Left ventricle myocardium inferior (tissue), 1 donor: ENCODE measurements at regions not wholly inside any gene's neighbourhood (a gene's known extent, or its start where the extent isn't known, plus 50 kb on each side); places are given as distances from the start of the nearest gene placed in this dataset.

Experiments
- DNase-seq: peaks from one replicate; pipeline ENCODE4 v3.0.0-alpha.2; 2020
- H3K27ac ChIP-seq: fragments of 200-600 bp; replicated peaks from 2 replicates; pipeline ENCODE4 v1.8.0; 2021
- H3K27me3 ChIP-seq: fragments of 200-600 bp; 2 replicates; pipeline ENCODE4 v1.8.0; 2021; ENCODE audit warnings: low read depth
- H3K36me3 ChIP-seq: fragments of 200-600 bp; 2 replicates; pipeline ENCODE4 v1.8.0; 2021
- H3K4me1 ChIP-seq: fragments of 200-600 bp; 2 replicates; pipeline ENCODE4 v1.8.0; 2021
- H3K4me3 ChIP-seq: fragments of 200-600 bp; 2 replicates; pipeline ENCODE4 v1.8.0; 2021; ENCODE audit warnings: mild to moderate bottlenecking, moderate library complexity
- H3K9me3 ChIP-seq: fragments of 200-600 bp; replicated peaks from 2 replicates; pipeline ENCODE4 v1.8.0; 2021
- CTCF ChIP-seq: fragments of 200-600 bp; IDR thresholded peaks from 2 replicates; pipeline ENCODE4 v1.8.0; 2021; ENCODE audit warnings: antibody characterized with exemption, mild to moderate bottlenecking, borderline replicate concordance
- intact Hi-C: fragments of 100-400 bp; cut with micrococcal nuclease; formaldehyde crosslinking; loops from one replicate; pipeline ENCODE4 v1.11.0; 2022
- donor health status: DM: no; HTN: yes; CAD: no; lungs with severe emphysema.

- no peak overlapping the region for H3K27ac ChIP-seq
- H3K36me3 ChIP-seq, result no peaks in the 10 kb centered on the region
- intact Hi-C loops, result no loop called here
- no peaks in the 10 kb centered on the region for H3K4me1 ChIP-seq
- peaks cover 27% of the 10 kb centered on the region for H3K27me3 ChIP-seq
- H3K9me3 ChIP-seq, result no peaks in the 10 kb centered on the region
- TF ChIP-seq CTCF, result no peak
- no peak for DNase-seq
- no peak overlapping the region for H3K4me3 ChIP-seq
These were observed 237.3 kb upstream of the CADM1 start for GRCh38 chr11:115741376-115742107.

GRCh38 chr11:115740324-115740723, 236.1 kb upstream of the CADM1 start:
- no peaks in the 10 kb centered on the region for H3K36me3 ChIP-seq
- no peak overlapping the region for H3K27ac ChIP-seq
- no peaks in the 10 kb centered on the region for H3K9me3 ChIP-seq
- TF ChIP-seq CTCF, result no peak
- H3K4me1 ChIP-seq, result no peaks in the 10 kb centered on the region
- intact Hi-C loops, result no loop called here
- no peak overlapping the region for H3K4me3 ChIP-seq
- H3K27me3 ChIP-seq, result peaks cover 27% of the 10 kb centered on the region
- no peak for DNase-seq

- DNase-seq, result no peak
- intact Hi-C loops, result no loop called here
- Histone ChIP-seq H3K9me3 (no peaks in the 10 kb centered on the region), H3K4me3 (no peak overlapping the region), H3K27ac (no peak overlapping the region), H3K36me3 (no peaks in the 10 kb centered on the region), H3K4me1 (no peaks in the 10 kb centered on the region), H3K27me3 (peaks cover 22% of the 10 kb centered on the region)
- TF ChIP-seq CTCF, result no peak
These were observed 235.7 kb upstream of the CADM1 start for GRCh38 chr11:115739878-115740277.

- intact Hi-C loops, result no loop called here
- Histone ChIP-seq H3K4me3 (no peak overlapping the region), H3K27me3 (peaks cover 19% of the 10 kb centered on the region), H3K4me1 (no peaks in the 10 kb centered on the region), H3K27ac (no peak overlapping the region), H3K9me3 (no peaks in the 10 kb centered on the region), H3K36me3 (no peaks in the 10 kb centered on the region)
- DNase-seq, result no peak
- no peak for TF ChIP-seq CTCF
These were observed 234.9 kb upstream of the CADM1 start for GRCh38 chr11:115739146-115739545.

- Histone ChIP-seq H3K4me3 (no peak overlapping the region), H3K9me3 (no peaks in the 10 kb centered on the region), H3K27me3 (peaks cover 10% of the 10 kb centered on the region), H3K36me3 (no peaks in the 10 kb centered on the region), H3K4me1 (no peaks in the 10 kb centered on the region), H3K27ac (no peak overlapping the region)
- TF ChIP-seq CTCF, result no peak
- intact Hi-C loops, result no loop called here
- DNase-seq, result no peak
These were observed 233.7 kb upstream of the CADM1 start for GRCh38 chr11:115737875-115738274.
